ENCODE measurements at regions not wholly inside any gene's neighbourhood (a gene's known extent, or its start where the extent isn't known, plus 50 kb on each side); places are given as distances from the start of the nearest gene placed in this dataset.

- TF ChIP-seq CTCF (IDR thresholded peaks at IDR 0.05) (no peak), POLR2A (IDR thresholded peaks at IDR 0.05; ENCODE audit: low read length) (no peak), EP300 (IDR thresholded peaks at IDR 0.05) (no peak), ESRRA (IDR thresholded peaks at IDR 0.05; ENCODE audit: borderline replicate concordance, low read length) (no peak), POLR2AphosphoS2 (conservative IDR thresholded peaks at IDR 0.05; ENCODE audit: low read length) (no peak), BCL3 (IDR thresholded peaks at IDR 0.05) (no peak)
- TF ChIP-seq, protein P1, sequence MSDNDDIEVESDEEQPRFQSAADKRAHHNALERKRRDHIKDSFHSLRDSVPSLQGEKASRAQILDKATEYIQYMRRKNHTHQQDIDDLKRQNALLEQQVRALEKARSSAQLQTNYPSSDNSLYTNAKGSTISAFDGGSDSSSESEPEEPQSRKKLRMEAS (IDR thresholded peaks at IDR 0.05): no peak
Measured at GRCh38 chrX:121975671-121976070, 928.3 kb downstream of the GLUD2 start.
